Mononuclear cell (primary cell): ENCODE measurements at regions not wholly inside any gene's neighbourhood (a gene's known extent, or its start where the extent isn't known, plus 50 kb on each side); places are given as distances from the start of the nearest gene placed in this dataset.
"Not testable (repeated sequence)": the region's sequence is repeated elsewhere in the genome, so short reads cannot be mapped to it uniquely, and the experiment has no call there.

ENCODE experiments used
- H3K27me3 ChIP-seq: 2 replicates; pipeline ENCODE4 v1.6.0; 2011; ENCODE audit warnings: low read length, control low read depth; ENCODE audit not compliant: insufficient read depth
- H3K4me1 ChIP-seq: 2 replicates; pipeline ENCODE4 v1.5.1; 2011; ENCODE audit warnings: mild to moderate bottlenecking, low read length, control low read depth; ENCODE audit not compliant: insufficient read depth
- H3K4me3 ChIP-seq: 2 replicates; pipeline ENCODE4 v1.5.1; 2011; ENCODE audit warnings: mild to moderate bottlenecking, low read length, moderate library complexity
- H3K9me3 ChIP-seq: 2 replicates; pipeline ENCODE4 v1.5.1; 2011; ENCODE audit warnings: low read depth, mild to moderate bottlenecking, control low read depth, low read length

- H3K9me3 ChIP-seq: no peaks in the 10 kb centered on the region
- H3K4me1 ChIP-seq: peaks cover 6% of the 10 kb centered on the region
- no peak overlapping the region for H3K4me3 ChIP-seq
- H3K27me3 ChIP-seq: peaks cover 25% of the 10 kb centered on the region
These were observed 123.7 kb upstream of the KCTD7 start for GRCh38 chr7:66505009-66505408.

DNA sequence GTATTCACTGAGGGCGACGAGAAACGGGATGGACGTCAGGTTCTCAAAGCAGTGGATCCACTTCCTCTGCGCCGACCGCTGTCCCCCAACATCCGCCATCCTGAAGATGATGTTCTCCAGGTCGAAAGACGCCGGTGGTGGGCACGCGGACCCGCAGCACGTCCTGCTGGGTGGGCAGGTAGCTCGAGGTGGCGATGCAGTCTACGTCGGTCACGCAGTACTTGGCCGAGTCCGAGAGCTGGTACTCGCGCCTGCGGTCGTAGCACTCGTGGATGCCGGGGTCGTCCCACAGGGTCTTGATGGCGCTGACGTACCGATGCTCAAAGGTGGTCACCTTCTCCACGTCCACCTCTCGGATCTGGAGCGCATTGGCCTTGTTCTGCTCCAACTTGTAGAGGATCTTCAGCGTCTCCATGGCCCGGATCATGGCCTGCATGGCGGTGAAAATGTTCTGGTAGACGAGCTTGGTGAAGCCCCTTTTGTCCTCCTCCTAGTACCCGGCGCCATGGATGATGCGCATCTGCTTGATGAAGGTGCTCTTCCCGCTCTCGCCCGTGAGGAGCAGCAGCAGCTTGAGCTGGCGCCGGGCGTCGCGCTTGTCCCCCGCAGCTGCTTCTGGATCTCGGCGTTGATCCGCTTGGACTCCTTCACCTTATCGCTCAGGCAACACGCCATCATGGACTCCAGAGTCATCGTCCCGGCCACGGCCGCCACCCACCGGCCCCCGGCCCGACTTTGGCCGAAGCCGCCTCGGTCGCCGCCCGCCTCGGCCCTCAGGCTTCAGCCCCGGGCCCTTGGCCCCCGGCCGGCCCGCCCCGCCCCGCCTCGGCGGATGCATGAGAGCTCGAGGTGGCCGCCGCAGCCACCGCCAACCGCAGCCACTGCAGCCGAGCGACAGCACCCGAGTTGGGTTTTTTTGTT is 122.9 kb upstream of the KCTD7 start:
- Histone ChIP-seq H3K9me3 (no peaks in the 10 kb centered on the region), H3K4me3 (no peak overlapping the region), H3K27me3 (peaks cover 25% of the 10 kb centered on the region), H3K4me1 (peaks cover 6% of the 10 kb centered on the region)

- H3K27me3 ChIP-seq: peaks cover 25% of the 10 kb centered on the region
These were observed 122.0 kb upstream of the KCTD7 start for GRCh38 chr7:66506703-66507102.

GRCh38 chr7:66507764-66508296 is 120.9 kb upstream of the KCTD7 start:
- Histone ChIP-seq H3K27me3 (peaks cover 25% of the 10 kb centered on the region), H3K4me3 (no peak overlapping the region), H3K4me1 (peaks cover 6% of the 10 kb centered on the region), H3K9me3 (no peaks in the 10 kb centered on the region)

More at GRCh38 chr7:66506703-66507102, 122.0 kb upstream of the KCTD7 start:
- H3K4me3 ChIP-seq, H3K9me3 ChIP-seq, H3K4me1 ChIP-seq: not testable (repeated sequence)

DNA sequence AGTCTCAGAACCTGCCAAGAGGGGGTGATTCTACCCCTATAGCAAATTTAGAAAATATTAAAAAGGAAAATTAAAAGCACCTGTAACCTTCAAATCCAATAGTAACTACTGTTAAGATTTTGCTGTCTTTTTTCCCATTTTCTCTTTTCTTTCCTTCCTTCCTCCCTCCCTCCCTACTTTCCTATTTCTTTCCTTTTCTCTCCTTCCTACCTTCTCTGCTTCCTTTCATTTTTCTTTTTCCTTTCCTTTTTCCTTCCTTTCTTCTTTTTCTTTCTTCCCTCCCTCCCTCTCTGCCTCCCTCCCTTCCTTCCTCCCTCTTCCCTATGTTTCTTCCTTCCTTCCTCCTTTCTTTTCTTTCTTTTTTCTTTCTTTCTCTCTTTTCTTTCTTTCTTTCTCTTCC is 120.2 kb upstream of the KCTD7 start:
- H3K4me1 ChIP-seq: peaks cover 6% of the 10 kb centered on the region
- H3K27me3 ChIP-seq: peaks cover 25% of the 10 kb centered on the region
- H3K9me3 ChIP-seq: no peaks in the 10 kb centered on the region
- no peak overlapping the region for H3K4me3 ChIP-seq

DNA sequence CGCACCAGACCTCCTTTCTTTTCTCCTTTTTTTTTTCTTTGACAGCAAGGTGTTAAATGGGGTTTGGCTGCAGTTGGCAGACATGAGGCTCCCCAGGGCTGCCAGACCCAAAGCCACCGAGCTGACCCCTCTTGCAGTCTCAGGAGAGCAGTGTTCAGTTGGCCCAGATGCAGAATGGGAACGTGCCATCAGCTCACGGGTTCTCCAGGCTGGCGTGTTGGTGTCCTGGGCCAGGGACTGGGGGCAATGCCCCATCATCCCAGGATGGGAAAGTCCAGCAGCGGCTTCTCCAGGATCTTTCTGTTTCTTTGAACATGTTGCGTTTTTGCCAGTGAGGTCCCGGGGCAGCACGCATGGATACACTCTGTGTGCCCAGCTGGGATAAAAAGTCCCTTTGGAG is 114.6 kb upstream of the KCTD7 start:
- no peaks in the 10 kb centered on the region for H3K4me1 ChIP-seq
- H3K27me3 ChIP-seq: peaks cover 4% of the 10 kb centered on the region
- no peaks in the 10 kb centered on the region for H3K9me3 ChIP-seq
- no peak overlapping the region for H3K4me3 ChIP-seq

- Histone ChIP-seq H3K4me1 (no peaks in the 10 kb centered on the region), H3K9me3 (no peaks in the 10 kb centered on the region), H3K27me3 (no peaks in the 10 kb centered on the region), H3K4me3 (no peak overlapping the region)
These were observed 111.3 kb upstream of the KCTD7 start for GRCh38 chr7:66517212-66517909.

DNA sequence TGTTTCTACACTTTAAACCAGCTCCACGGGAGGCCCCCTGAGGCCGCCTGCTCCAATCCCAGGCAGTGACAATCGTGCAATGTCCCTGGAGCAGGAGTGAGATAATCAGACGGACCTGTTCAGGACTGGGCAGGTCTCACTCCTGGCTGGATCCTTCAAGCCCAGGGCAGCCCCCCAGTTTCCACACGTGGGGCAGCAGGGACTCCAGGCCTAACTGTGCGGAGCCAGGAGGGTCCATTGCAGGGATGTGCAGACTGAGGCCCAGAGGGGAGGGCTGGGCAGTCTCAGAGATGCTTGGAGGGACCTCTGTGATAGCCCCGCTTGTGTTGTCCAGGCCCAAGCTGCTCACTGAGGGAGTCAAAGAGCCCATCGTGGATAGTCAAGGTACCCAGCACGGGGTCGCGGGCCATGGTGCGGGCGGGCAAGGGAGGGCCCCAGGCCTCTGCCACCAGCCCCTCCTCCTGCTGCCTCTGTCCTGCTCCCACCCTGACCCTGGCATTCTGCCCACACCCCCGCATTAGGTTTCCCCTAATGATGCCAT is 110.5 kb upstream of the KCTD7 start:
- H3K4me1 ChIP-seq: no peaks in the 10 kb centered on the region
- H3K27me3 ChIP-seq: no peaks in the 10 kb centered on the region
- H3K9me3 ChIP-seq: no peaks in the 10 kb centered on the region
- H3K4me3 ChIP-seq: no peak overlapping the region

DNA sequence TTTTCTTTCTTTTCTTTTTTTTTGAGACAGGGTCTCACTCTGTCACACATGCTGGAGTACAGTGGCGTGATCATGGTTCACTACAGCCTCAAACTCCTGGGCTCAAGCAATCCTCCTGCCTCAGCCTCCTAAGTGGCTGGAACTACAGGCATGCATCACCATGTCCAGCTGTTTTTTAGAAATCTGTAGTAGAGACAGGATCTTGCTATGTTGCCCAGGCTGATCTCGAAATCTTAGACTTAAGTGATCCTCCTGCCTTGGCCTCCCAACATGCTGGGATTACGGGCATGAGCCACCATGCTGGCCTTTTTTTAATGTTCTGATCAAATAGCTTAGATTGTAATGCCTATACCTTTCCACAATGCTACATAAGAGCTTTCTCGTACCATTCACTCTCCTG is 107.0 kb upstream of the KCTD7 start:
- Histone ChIP-seq H3K9me3 (no peaks in the 10 kb centered on the region), H3K4me3 (no peak overlapping the region), H3K27me3 (no peaks in the 10 kb centered on the region), H3K4me1 (no peaks in the 10 kb centered on the region)

- Histone ChIP-seq H3K9me3 (no peaks in the 10 kb centered on the region), H3K4me3 (no peak overlapping the region), H3K27me3 (no peaks in the 10 kb centered on the region), H3K4me1 (no peaks in the 10 kb centered on the region)
These were observed 106.2 kb upstream of the KCTD7 start for GRCh38 chr7:66522518-66522917.

- Histone ChIP-seq H3K4me3 (no peak overlapping the region), H3K4me1 (no peaks in the 10 kb centered on the region)
These were observed 105.3 kb upstream of the KCTD7 start for GRCh38 chr7:66523409-66523808.

GRCh38 chr7:66524738-66525137 is 103.9 kb upstream of the KCTD7 start:
- no peaks in the 10 kb centered on the region for H3K9me3 ChIP-seq
- no peaks in the 10 kb centered on the region for H3K27me3 ChIP-seq
- H3K4me3 ChIP-seq: no peak overlapping the region
- no peaks in the 10 kb centered on the region for H3K4me1 ChIP-seq

More at GRCh38 chr7:66523409-66523808, 105.3 kb upstream of the KCTD7 start:
- Histone ChIP-seq H3K27me3 (no peaks in the 10 kb centered on the region), H3K9me3 (no peaks in the 10 kb centered on the region)

DNA sequence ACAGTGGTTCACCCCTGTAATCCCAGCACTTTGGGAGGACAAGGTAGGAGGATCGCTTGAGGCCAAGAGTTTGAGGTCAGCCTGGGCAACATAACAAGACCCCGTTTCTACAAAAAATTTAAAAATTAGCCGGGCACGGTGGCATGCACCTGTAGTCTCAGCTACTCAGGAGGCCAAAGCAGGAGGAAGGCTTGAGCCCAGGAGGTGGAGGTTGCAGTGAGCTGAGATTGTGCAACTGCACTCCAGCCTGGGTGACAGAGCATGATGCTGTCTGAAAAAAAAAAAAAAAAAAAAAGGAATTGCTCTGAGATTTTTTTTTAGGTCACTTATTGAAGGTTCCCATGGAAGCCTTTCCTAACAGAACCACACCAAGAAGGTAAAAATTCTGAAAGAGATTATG is 101.9 kb upstream of the KCTD7 start:
- not testable (repeated sequence) for H3K4me1 ChIP-seq, H3K4me3 ChIP-seq, H3K27me3 ChIP-seq, H3K9me3 ChIP-seq

- H3K27me3 ChIP-seq: no peaks in the 10 kb centered on the region
- H3K4me1 ChIP-seq: no peaks in the 10 kb centered on the region
- H3K9me3 ChIP-seq: no peaks in the 10 kb centered on the region
- H3K4me3 ChIP-seq: no peak overlapping the region
These were observed 100.0 kb upstream of the KCTD7 start for GRCh38 chr7:66528652-66529051.

DNA sequence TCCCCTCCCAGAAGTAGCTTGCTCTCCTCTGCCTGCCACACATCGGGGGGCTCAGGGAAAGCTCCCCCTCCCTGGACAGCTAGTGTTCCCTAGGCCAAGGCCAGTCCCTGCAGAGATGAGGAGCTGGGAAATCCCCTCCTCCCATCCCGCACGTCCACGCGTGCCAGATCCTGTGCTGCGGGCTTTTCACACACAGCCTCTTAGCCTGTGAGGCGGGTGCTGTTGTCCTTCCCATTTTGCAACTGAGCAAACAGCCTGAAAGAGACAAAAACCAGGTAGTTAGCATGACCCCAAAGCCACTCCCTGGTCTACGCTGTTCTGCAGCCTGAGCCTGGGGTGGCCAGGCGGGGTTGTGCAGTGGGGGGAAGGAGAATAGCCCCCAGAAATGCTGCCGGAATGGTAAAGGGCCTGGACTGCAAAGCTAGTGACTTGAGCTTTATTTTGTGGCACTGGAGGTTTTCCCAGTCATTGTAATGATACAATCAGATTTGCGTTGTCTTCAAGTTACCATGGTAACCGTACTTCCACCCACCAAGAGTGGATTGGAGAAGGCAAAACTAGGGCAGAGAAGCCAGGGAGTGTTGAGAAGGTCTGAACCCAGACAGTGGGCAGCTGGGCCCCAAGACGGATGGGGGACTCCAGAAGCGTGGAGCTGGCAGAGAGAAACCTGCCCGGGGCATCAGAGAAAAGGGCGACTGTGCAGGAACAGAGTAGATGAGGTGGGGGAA is 98.6 kb upstream of the KCTD7 start:
- Histone ChIP-seq H3K4me1 (no peaks in the 10 kb centered on the region), H3K9me3 (no peaks in the 10 kb centered on the region), H3K4me3 (no peak overlapping the region), H3K27me3 (no peaks in the 10 kb centered on the region)
